Natural killer cell (primary cell): ENCODE measurements at regions not wholly inside any gene's neighbourhood (a gene's known extent, or its start where the extent isn't known, plus 50 kb on each side); places are given as distances from the start of the nearest gene placed in this dataset.

Source experiments
- ATAC-seq, 3 donors: fragments of 150-1000 bp in 2 of 3; fragments of 200-7000 bp in 1 of 3; cut with Tn5 transposase; 1 replicate in 1 of 3; 2 replicates in 2 of 3; pipeline ENCODE4 v1.10.0; 2021; ENCODE audit warnings: mild to moderate bottlenecking in 2 of 3, moderate library complexity in 2 of 3
- DNase-seq, 2 donors: peaks; one replicate each; pipeline versions ENCODE4 v3.0.0 to v3.0.0-alpha.2; 2013 to 2021; ENCODE audit warnings: mixed read lengths in 1 of 2
- H3K27ac ChIP-seq: one replicate; pipeline ENCODE4 v1.5.1; 2013; ENCODE audit warnings: mild to moderate bottlenecking, low read length
- H3K27me3 ChIP-seq: one replicate; pipeline ENCODE4 v1.6.1; 2013; ENCODE audit warnings: low read length; ENCODE audit not compliant: control insufficient read depth, insufficient read depth
- H3K36me3 ChIP-seq: one replicate; pipeline ENCODE4 v1.6.1; 2013; ENCODE audit warnings: low read length; ENCODE audit not compliant: control insufficient read depth, insufficient read depth
- H3K4me1 ChIP-seq: one replicate; pipeline ENCODE4 v1.6.1; 2013; ENCODE audit warnings: low read length; ENCODE audit not compliant: control insufficient read depth, insufficient read depth
- H3K4me3 ChIP-seq: one replicate; pipeline ENCODE4 v1.5.1; 2013; ENCODE audit warnings: low read length
- H3K9me3 ChIP-seq: one replicate; pipeline ENCODE4 v1.6.1; 2013; ENCODE audit warnings: low read length; ENCODE audit not compliant: control insufficient read depth, insufficient read depth
- H3K27ac Mint-ChIP-seq, 2 donors: one replicate each; pipeline ENCODE4 v1.8.0; 2022; ENCODE audit warnings: mild to moderate bottlenecking in 2 of 2, mixed read lengths in 2 of 2, moderate library complexity in 1 of 2
- H3K27me3 Mint-ChIP-seq, 2 donors: one replicate each; pipeline ENCODE4 v1.8.0; 2022; ENCODE audit warnings: low read depth in 2 of 2, mixed read lengths in 2 of 2
- H3K36me3 Mint-ChIP-seq: one replicate; pipeline ENCODE4 v1.8.0; 2022; ENCODE audit warnings: mixed read lengths
- H3K4me1 Mint-ChIP-seq, 2 donors: one replicate each; pipeline ENCODE4 v1.8.0; 2022; ENCODE audit warnings: mixed read lengths in 2 of 2
- H3K4me3 Mint-ChIP-seq: one replicate; pipeline ENCODE4 v1.8.0; 2022; ENCODE audit warnings: mild to moderate bottlenecking, moderate library complexity, mixed read lengths
- H3K9me3 Mint-ChIP-seq, 2 donors: one replicate each; pipeline ENCODE4 v1.8.0; 2022; ENCODE audit warnings: mixed read lengths in 2 of 2
- WGBS: methylation state at CpG from one replicate; pipeline ENCODE4 v1.1.7; 2013; ENCODE audit warnings: missing lambda C conversion rate; ENCODE audit not compliant: insufficient coverage; 5-methylcytosine and 5-hydroxymethylcytosine counted together
- intact Hi-C: fragments of 100-400 bp; cut with micrococcal nuclease; formaldehyde crosslinking; loops from one replicate; pipeline ENCODE4 v1.14.2; 2022
- TF ChIP-seq, protein P1 (sequence below): fragments of 200-600 bp; IDR thresholded peaks from one replicate; pipeline ENCODE4 v1.8.0; 2022; ENCODE audit warnings: antibody characterized with exemption

DNA sequence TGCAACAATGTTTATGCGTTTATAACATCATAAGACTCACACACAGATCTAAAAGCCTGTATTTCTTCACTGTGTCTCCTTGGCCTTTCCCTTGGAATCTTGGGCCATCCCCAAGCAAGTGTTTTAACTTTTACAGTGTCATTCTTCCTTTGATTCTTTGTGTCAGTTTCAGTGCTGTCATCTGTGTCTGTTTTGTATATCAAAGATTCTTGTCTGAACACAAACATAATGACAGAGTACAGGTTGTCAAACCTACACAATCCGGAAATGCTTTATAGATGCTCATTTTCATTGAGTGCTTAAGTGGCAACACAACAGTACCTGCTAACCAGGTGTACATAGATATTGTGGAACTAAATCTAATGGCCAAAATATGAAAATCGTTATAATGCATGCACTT, 1500.0 kb downstream of the TECRL start:
- DNase-seq (no peak), ATAC-seq (no peak)
- Mint-ChIP-seq H3K36me3 (no peaks in the 10 kb centered on the region), H3K27ac (no peak overlapping the region), H3K4me3 (no peak overlapping the region), H3K4me1 (no peaks in the 10 kb centered on the region), H3K9me3 (peaks cover 9 to 14% of the 10 kb centered on the region in 2 donors), H3K27me3 (no peaks in the 10 kb centered on the region)
- Histone ChIP-seq H3K4me1 (no peaks in the 10 kb centered on the region), H3K27ac (no peak overlapping the region), H3K36me3 (no peaks in the 10 kb centered on the region), H3K9me3 (no peaks in the 10 kb centered on the region), H3K4me3 (no peak overlapping the region), H3K27me3 (no peaks in the 10 kb centered on the region)
- TF ChIP-seq, protein P1, sequence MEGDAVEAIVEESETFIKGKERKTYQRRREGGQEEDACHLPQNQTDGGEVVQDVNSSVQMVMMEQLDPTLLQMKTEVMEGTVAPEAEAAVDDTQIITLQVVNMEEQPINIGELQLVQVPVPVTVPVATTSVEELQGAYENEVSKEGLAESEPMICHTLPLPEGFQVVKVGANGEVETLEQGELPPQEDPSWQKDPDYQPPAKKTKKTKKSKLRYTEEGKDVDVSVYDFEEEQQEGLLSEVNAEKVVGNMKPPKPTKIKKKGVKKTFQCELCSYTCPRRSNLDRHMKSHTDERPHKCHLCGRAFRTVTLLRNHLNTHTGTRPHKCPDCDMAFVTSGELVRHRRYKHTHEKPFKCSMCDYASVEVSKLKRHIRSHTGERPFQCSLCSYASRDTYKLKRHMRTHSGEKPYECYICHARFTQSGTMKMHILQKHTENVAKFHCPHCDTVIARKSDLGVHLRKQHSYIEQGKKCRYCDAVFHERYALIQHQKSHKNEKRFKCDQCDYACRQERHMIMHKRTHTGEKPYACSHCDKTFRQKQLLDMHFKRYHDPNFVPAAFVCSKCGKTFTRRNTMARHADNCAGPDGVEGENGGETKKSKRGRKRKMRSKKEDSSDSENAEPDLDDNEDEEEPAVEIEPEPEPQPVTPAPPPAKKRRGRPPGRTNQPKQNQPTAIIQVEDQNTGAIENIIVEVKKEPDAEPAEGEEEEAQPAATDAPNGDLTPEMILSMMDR, result no peak
- WGBS, result 79% methylated on average over 2 of the region's 3 CpGs
- intact Hi-C loops, result no loop called here

DNA sequence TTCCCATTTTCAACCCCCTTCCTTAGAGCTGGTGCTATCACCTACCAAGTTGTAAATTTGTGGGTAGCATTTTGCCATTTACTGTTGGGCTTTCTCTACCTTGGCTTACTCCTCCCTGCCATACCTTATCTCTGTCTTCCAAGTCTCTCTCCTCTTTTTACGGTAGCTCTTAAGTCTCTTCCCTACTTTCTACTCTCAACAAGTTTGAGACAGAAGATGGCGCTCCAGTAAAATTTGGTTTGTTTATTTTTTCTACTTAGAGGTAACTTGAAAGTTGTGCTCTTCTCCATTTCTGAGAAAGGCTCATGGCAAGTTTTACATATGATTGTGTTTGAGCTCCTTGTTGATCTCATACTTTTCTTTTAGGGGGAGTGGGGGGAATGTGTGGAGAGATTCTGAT, 1508.1 kb downstream of the TECRL start:
- Histone ChIP-seq H3K36me3 (no peaks in the 10 kb centered on the region), H3K27ac (no peak overlapping the region), H3K4me1 (no peaks in the 10 kb centered on the region), H3K27me3 (no peaks in the 10 kb centered on the region), H3K4me3 (no peak overlapping the region), H3K9me3 (peaks cover 18% of the 10 kb centered on the region)
- DNase-seq (no peak), ATAC-seq (no peak)
- Mint-ChIP-seq H3K27me3 (no peaks in the 10 kb centered on the region), H3K36me3 (peaks cover 11% of the 10 kb centered on the region), H3K9me3 (peaks cover 15 to 22% of the 10 kb centered on the region in 2 donors), H3K4me3 (no peak overlapping the region), H3K27ac (no peak overlapping the region), H3K4me1 (no peaks in the 10 kb centered on the region)
- 100% methylated on average over 1 of the region's 2 CpGs for WGBS
- TF ChIP-seq, protein P1, result no peak
- intact Hi-C loops, result no loop called here

DNA sequence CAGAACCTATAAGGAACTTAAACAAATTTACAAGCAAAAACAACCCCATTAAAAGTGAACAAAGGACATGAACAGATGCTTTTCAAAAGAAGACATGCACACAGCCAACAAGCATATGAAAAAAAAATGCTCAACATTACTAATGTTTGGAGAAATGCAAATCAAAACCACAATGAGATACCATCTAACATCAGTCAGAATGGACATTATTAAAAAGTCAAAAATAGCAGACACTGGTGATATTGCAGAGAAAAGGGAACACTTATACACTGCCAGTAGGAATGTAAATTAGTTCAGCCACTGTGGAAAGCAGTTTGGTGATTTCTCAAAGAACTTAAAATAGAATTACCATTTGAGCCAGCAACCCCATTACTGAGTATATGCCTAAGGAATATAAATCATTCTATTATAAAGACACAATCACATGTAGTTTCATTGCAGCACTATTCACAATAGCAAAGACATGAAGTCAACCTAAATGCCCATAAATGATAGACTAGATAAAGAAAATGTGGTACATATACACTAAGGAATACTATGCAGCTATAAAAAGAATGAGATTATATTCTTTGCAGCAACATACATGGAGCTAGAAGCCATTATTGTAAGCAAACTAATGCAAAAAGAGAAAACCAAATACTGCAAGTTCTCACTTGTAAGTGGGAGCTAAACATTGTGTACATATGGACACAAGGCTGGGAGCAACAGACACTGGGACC, 1509.4 kb downstream of the TECRL start:
- TF ChIP-seq, protein P1, result no peak
- Histone ChIP-seq H3K9me3 (peaks cover 18% of the 10 kb centered on the region), H3K4me3 (no peak overlapping the region), H3K27ac (no peak overlapping the region), H3K27me3 (no peaks in the 10 kb centered on the region), H3K4me1 (no peaks in the 10 kb centered on the region), H3K36me3 (no peaks in the 10 kb centered on the region)
- H3K9me3 Mint-ChIP-seq, result peaks cover 17 to 25% of the 10 kb centered on the region in 2 donors
- ATAC-seq, result no peak
- intact Hi-C loops, result no loop called here
- H3K4me3 Mint-ChIP-seq, result no peak overlapping the region
- H3K4me1 Mint-ChIP-seq, result no peaks in the 10 kb centered on the region
- no peaks in the 10 kb centered on the region for H3K27me3 Mint-ChIP-seq
- H3K27ac Mint-ChIP-seq, result no peak overlapping the region
- no peak for DNase-seq
- peaks cover 11% of the 10 kb centered on the region for H3K36me3 Mint-ChIP-seq

DNA sequence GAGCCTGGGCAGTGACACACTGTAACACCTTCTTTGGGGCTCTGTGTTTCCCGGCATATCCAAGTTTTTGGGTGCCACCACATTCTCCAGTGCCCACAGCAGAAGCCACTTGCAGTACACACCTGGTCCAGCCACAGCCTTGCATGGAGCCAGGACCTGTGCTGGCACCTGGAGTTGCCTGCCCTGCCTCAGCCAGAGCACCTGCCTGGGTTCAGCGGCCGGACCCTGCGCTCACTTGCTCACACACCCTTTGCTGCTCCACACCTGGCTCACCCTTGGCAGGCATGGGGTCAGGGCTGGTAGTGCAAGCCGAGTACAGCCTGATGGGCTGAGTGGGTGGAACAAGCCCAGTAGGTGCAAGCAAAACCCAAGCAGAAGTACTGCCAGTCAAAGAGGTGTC, 1511.1 kb downstream of the TECRL start:
- Histone ChIP-seq H3K27ac (no peak overlapping the region), H3K9me3 (peaks cover 18% of the 10 kb centered on the region), H3K4me1 (no peaks in the 10 kb centered on the region), H3K36me3 (no peaks in the 10 kb centered on the region), H3K27me3 (no peaks in the 10 kb centered on the region), H3K4me3 (no peak overlapping the region)
- ATAC-seq (no peak), DNase-seq (no peak)
- no peak overlapping the region for H3K27ac Mint-ChIP-seq
- TF ChIP-seq, protein P1, result no peak
- H3K36me3 Mint-ChIP-seq, result peaks cover 11% of the 10 kb centered on the region
- no peaks in the 10 kb centered on the region for H3K27me3 Mint-ChIP-seq
- WGBS, result 91% methylated on average over 5 of the region's 5 CpGs
- no peaks in the 10 kb centered on the region for H3K4me1 Mint-ChIP-seq
- no peak overlapping the region for H3K4me3 Mint-ChIP-seq
- intact Hi-C loops, result no loop called here
- H3K9me3 Mint-ChIP-seq, result peaks cover 13 to 20% of the 10 kb centered on the region in 2 donors
